Thoracic aorta (tissue), 2 donors: ENCODE measurements at regions not wholly inside any gene's neighbourhood (a gene's known extent, or its start where the extent isn't known, plus 50 kb on each side); places are given as distances from the start of the nearest gene placed in this dataset.

Experiments used
- ATAC-seq: fragments of 150-250 bp; one replicate; pipeline ENCODE4 v1.8.0; 2017; ENCODE audit warnings: low read depth; ENCODE audit not compliant: insufficient number of reproducible peaks, low FRiP score
- DNase-seq: peaks from one replicate; pipeline ENCODE4 v3.0.0-alpha.2; 2020; ENCODE audit warnings: low spot score
- H3K27ac ChIP-seq, 2 donors: fragments of 200-600 bp; sonication (generic); 1 replicate in 1 of 2; 2 replicates in 1 of 2; pipeline ENCODE4 v1.5.1; 2016; ENCODE audit warnings: mild to moderate bottlenecking in 2 of 2, moderate library complexity in 2 of 2
- H3K27me3 ChIP-seq: fragments of 200-600 bp; sonication (generic); replicated peaks from 2 replicates; pipeline ENCODE4 v1.6.0; 2016; ENCODE audit warnings: mild to moderate bottlenecking; ENCODE audit not compliant: insufficient read depth
- H3K36me3 ChIP-seq: fragments of 200-600 bp; sonication (generic); one replicate; pipeline ENCODE4 v1.5.1; 2016
- H3K4me1 ChIP-seq, 2 donors: fragments of 200-600 bp; sonication (generic); 1 replicate in 1 of 2; 2 replicates in 1 of 2; pipeline versions ENCODE4 v1.5.1 to v1.6.0; 2016; ENCODE audit warnings: low read depth in 2 of 2, mild to moderate bottlenecking in 1 of 2; ENCODE audit not compliant: control insufficient read depth in 1 of 2
- H3K4me3 ChIP-seq: fragments of 200-600 bp; sonication (generic); 2 replicates; pipeline ENCODE4 v1.5.1; 2016; ENCODE audit warnings: mild to moderate bottlenecking
- H3K9me3 ChIP-seq: fragments of 200-600 bp; sonication (generic); 2 replicates; pipeline ENCODE4 v1.5.1; 2016
- TF ChIP-seq, protein P1 (sequence below): fragments of 200-600 bp; sonication (generic); IDR thresholded peaks from one replicate; pipeline ENCODE4 v1.5.1; 2019; ENCODE audit warnings: antibody characterized with exemption

DNA sequence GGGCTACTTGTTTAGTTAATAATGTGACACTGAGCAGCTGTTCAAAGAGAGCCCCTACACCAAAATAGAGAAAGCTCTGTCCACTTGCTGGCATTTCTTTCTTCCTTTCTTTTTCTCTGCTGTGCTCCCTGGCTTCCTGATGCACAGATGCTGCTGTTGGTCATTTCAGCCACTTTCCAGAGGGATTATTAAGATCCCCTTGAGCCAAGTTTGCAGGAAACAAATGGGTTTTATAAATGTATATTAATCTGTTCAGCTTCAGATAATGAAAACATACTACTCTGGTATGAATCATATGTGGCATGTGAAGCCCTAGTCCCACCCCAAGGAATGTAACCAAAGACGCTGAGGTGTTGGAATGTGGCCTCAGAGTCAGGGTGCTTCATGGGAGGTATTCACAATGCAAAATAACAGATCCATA, 638.2 kb upstream of the FZD8 start:
- Histone ChIP-seq H3K27me3 (no peaks in the 10 kb centered on the region), H3K4me1 (no peaks in the 10 kb centered on the region), H3K36me3 (no peaks in the 10 kb centered on the region), H3K9me3 (no peaks in the 10 kb centered on the region), H3K27ac (no peak overlapping the region), H3K4me3 (no peak overlapping the region)
- no peak for ATAC-seq
- TF ChIP-seq, protein P1, sequence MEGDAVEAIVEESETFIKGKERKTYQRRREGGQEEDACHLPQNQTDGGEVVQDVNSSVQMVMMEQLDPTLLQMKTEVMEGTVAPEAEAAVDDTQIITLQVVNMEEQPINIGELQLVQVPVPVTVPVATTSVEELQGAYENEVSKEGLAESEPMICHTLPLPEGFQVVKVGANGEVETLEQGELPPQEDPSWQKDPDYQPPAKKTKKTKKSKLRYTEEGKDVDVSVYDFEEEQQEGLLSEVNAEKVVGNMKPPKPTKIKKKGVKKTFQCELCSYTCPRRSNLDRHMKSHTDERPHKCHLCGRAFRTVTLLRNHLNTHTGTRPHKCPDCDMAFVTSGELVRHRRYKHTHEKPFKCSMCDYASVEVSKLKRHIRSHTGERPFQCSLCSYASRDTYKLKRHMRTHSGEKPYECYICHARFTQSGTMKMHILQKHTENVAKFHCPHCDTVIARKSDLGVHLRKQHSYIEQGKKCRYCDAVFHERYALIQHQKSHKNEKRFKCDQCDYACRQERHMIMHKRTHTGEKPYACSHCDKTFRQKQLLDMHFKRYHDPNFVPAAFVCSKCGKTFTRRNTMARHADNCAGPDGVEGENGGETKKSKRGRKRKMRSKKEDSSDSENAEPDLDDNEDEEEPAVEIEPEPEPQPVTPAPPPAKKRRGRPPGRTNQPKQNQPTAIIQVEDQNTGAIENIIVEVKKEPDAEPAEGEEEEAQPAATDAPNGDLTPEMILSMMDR: no peak
- DNase-seq: no peak

DNA sequence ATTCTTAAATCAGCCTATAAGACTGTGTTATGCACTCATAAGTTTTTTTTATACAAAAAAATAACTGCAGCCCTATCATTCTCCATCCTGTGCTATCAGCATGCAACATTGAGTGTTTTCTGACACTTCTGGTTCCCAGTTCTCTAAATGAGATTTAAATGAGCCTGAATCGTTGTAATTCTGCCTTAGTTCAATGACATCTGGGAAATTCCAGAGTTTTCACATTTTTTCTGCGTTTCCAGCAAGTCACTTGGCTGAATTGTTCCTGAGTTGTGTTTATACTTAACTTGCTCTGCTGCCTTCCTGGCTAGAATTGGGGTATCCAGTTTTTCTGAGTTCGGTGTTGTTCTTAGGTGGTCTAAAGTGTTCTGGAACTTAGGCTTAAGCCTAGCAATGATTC, 636.1 kb upstream of the FZD8 start:
- Histone ChIP-seq H3K27me3 (no peaks in the 10 kb centered on the region), H3K27ac (no peak overlapping the region), H3K4me1 (no peaks in the 10 kb centered on the region), H3K9me3 (no peaks in the 10 kb centered on the region), H3K36me3 (no peaks in the 10 kb centered on the region), H3K4me3 (no peak overlapping the region)
- no peak for ATAC-seq
- no peak for DNase-seq
- TF ChIP-seq, protein P1: no peak

DNA sequence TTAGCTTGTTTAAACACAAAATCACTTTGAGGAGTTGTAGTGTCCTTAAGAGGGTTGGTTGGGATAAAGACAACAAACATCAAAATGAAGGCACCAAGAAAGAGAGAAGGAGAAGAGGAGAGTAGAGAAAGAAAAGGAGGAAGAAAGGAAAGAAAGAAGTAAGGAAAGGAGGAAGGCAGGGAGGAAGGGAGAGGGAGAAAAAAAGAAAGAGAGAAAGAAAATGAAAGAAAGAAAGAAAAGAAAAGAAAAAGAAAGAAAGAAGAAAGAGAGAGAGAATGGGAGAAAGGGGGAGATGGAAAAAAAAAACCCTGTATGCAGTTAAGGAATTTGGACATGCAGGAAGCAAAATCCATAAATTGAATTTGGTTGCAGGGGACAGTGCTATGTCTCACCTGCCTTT, 635.4 kb upstream of the FZD8 start:
- Histone ChIP-seq H3K36me3 (no peaks in the 10 kb centered on the region), H3K27me3 (no peaks in the 10 kb centered on the region), H3K4me1 (no peaks in the 10 kb centered on the region), H3K27ac (no peak overlapping the region), H3K4me3 (no peak overlapping the region), H3K9me3 (no peaks in the 10 kb centered on the region)
- no peak for ATAC-seq
- TF ChIP-seq, protein P1: no peak
- DNase-seq: no peak

DNA sequence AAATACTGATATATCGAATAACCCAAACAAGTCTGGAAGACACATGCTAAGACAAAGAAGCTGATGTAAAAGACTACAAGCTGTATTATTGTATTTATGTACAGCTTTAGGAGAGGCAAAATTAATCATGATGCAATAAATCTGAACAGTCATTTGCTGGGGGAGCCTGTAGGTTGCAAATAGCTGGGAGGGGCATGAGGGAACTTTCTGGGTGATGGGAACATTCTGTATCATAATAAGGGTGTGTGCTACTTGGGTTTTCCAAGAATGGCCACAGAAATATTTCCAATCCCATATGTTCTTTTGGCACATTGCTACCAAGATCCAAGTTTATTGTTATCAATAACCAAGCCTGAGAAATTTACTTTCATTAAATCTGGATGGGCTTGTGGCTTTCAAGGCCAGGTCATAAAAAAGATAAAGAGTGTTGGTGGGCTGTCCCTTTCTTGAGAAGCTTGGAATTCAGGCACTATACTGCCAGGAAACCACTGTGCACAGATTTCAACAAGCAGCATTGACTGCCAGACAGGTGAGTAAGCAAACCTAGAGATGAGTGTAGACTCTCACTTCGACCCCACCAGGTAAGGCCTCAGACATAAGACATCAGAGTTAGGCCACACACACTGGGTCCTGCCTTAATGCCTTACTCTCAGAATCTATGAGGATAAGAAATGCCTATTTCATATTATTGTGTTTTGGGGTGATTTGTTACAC, 629.7 kb upstream of the FZD8 start:
- H3K27me3 ChIP-seq: no peaks in the 10 kb centered on the region
- H3K4me3 ChIP-seq: no peak overlapping the region
- ATAC-seq (no peak), DNase-seq (no peak)
- H3K36me3 ChIP-seq: no peaks in the 10 kb centered on the region
- no peaks in the 10 kb centered on the region for H3K4me1 ChIP-seq
- TF ChIP-seq, protein P1: no peak
- H3K9me3 ChIP-seq: no peaks in the 10 kb centered on the region
- H3K27ac ChIP-seq: no peak overlapping the region

DNA sequence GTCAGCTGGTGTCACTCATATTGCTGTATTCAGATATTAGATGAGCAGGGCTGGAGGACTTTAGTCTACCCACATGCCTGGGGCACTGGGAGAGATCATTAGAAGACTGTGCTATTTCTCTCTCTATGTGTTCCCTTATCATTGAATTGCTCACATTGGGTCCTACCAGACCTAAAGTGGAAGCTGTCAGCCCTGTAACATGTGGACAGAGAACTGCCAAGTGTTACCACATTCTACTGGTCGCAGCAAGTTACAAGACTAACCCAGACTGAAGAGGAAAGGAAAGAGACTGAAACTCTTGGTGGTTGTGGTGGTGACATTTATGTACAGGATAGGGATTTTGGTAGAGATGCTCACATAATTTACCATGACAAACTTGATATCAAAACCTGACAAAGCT, 627.1 kb upstream of the FZD8 start:
- TF ChIP-seq, protein P1: no peak
- Histone ChIP-seq H3K36me3 (no peaks in the 10 kb centered on the region), H3K4me3 (no peak overlapping the region), H3K27me3 (no peaks in the 10 kb centered on the region), H3K4me1 (peaks cover 0 to 7% of the 10 kb centered on the region in 2 donors), H3K27ac (no peak overlapping the region), H3K9me3 (no peaks in the 10 kb centered on the region)
- no peak for DNase-seq
- ATAC-seq: no peak
